HCEC 1CT (cell line): ENCODE measurements at regions not wholly inside any gene's neighbourhood (a gene's known extent, or its start where the extent isn't known, plus 50 kb on each side); places are given as distances from the start of the nearest gene placed in this dataset.
"Not testable (repeated sequence)": the region's sequence is repeated elsewhere in the genome, so short reads cannot be mapped to it uniquely, and the experiment has no call there.

Experiments
- DNase-seq: peaks from one replicate; pipeline ENCODE4 v3.0.0-alpha.2; 2017

- DNase-seq: no peak
Measured at GRCh38 chr9:108762348-108763055, 93.3 kb downstream of the ACTL7B start.

- DNase-seq: peak; percentile 38
Measured at GRCh38 chr9:108761655-108762347, 94.0 kb downstream of the ACTL7B start.

- DNase-seq: no peak
Measured at GRCh38 chr9:108760841-108761240, 94.9 kb downstream of the ACTL7B start.

GRCh38 chr9:108759835-108760234 lies 96.0 kb downstream of the ACTL7B start:
- DNase-seq: no peak

GRCh38 chr9:108759399-108759798 lies 96.4 kb downstream of the ACTL7B start:
- DNase-seq: no peak

- DNase-seq: no peak
Measured at GRCh38 chr9:108756746-108757490, 98.9 kb downstream of the ACTL7B start.

- DNase-seq: no peak
Measured at GRCh38 chr9:108755979-108756378, 99.8 kb downstream of the ACTL7B start.

- DNase-seq: no peak
Measured at GRCh38 chr9:108751369-108751768, 104.4 kb downstream of the ACTL7B start.

GRCh38 chr9:108750661-108751215 lies 105.0 kb downstream of the ACTL7B start:
- no peak for DNase-seq

- DNase-seq: no peak
Measured at GRCh38 chr9:108748776-108749175, 107.0 kb downstream of the ACTL7B start.

- no peak for DNase-seq
Measured at GRCh38 chr9:108746864-108747263, 108.9 kb downstream of the ACTL7B start.

- no peak for DNase-seq
Measured at GRCh38 chr9:108746001-108746400, 109.8 kb downstream of the ACTL7B start.

- DNase-seq: no peak
Measured at GRCh38 chr9:108744641-108745040, 111.1 kb downstream of the ACTL7B start.

GRCh38 chr9:108743901-108744371 lies 111.8 kb downstream of the ACTL7B start:
- DNase-seq: no peak

GRCh38 chr9:108743416-108743815 lies 112.4 kb downstream of the ACTL7B start:
- DNase-seq: no peak

- no peak for DNase-seq
Measured at GRCh38 chr9:108742191-108742590, 113.6 kb downstream of the ACTL7B start.

- not testable (repeated sequence) for DNase-seq
Measured at GRCh38 chr9:108731292-108731691, 124.5 kb downstream of the ACTL7B start.

GRCh38 chr9:108727580-108728111 lies 128.1 kb downstream of the ACTL7B start:
- no peak for DNase-seq

GRCh38 chr9:108724652-108725051 lies 131.1 kb downstream of the ACTL7B start:
- no peak for DNase-seq

GRCh38 chr9:108724122-108724521 lies 131.7 kb downstream of the ACTL7B start:
- DNase-seq: no peak

- no peak for DNase-seq
Measured at GRCh38 chr9:108722396-108722795, 133.4 kb downstream of the ACTL7B start.

GRCh38 chr9:108720191-108720642 lies 135.6 kb downstream of the ACTL7B start:
- no peak for DNase-seq

GRCh38 chr9:108710424-108710823 lies 145.4 kb downstream of the ACTL7B start:
- no peak for DNase-seq
